Sigmoid colon (tissue), 4 donors: ENCODE measurements at regions not wholly inside any gene's neighbourhood (a gene's known extent, or its start where the extent isn't known, plus 50 kb on each side); places are given as distances from the start of the nearest gene placed in this dataset.

Source experiments
- EP300 ChIP-seq, 4 donors: sonication (generic); formaldehyde crosslinking; IDR thresholded peaks; one replicate each; pipeline ENCODE4 v1.6.1; 2017; ENCODE audit warnings: antibody characterized with exemption in 4 of 4
- POLR2AphosphoS5 ChIP-seq, 4 donors: sonication (generic); formaldehyde crosslinking; IDR thresholded peaks; one replicate each; pipeline ENCODE4 v1.6.1; 2017; ENCODE audit warnings: antibody characterized with exemption in 4 of 4
- TF ChIP-seq, protein P1 (sequence below), 4 experiments: fragments of 450-650 bp in 3 of 4; fragments of 200-600 bp in 1 of 4; IDR thresholded peaks; one replicate each; pipeline ENCODE4 v1.5.1; 2016 to 2019; ENCODE audit warnings: antibody characterized with exemption in 4 of 4, mild to moderate bottlenecking in 3 of 4, moderate library complexity in 2 of 4

DNA sequence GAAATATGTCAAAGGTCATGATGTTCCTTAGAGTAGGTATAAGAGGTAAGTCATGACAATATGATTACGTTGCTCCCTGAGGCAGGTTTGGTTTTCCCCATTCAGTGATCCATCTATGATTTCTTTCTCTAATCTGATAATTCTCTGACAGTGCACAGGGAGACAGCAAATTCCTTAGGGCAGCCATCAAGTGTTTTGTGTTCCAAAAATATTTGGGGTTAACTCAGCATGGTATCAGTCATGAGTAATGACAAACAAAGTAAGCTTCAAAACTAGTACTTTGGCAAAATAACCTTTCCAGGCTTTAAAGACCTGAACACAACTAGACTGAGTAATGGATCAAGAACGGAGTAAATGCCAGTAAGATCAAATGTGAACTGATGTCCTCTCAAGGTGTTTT is 55.3 kb upstream of the SPATA31E1 start:
- TF ChIP-seq POLR2AphosphoS5 (IDR thresholded peaks at IDR 0.05) (no peak), EP300 (IDR thresholded peaks at IDR 0.05) (no peak)
- TF ChIP-seq, protein P1, sequence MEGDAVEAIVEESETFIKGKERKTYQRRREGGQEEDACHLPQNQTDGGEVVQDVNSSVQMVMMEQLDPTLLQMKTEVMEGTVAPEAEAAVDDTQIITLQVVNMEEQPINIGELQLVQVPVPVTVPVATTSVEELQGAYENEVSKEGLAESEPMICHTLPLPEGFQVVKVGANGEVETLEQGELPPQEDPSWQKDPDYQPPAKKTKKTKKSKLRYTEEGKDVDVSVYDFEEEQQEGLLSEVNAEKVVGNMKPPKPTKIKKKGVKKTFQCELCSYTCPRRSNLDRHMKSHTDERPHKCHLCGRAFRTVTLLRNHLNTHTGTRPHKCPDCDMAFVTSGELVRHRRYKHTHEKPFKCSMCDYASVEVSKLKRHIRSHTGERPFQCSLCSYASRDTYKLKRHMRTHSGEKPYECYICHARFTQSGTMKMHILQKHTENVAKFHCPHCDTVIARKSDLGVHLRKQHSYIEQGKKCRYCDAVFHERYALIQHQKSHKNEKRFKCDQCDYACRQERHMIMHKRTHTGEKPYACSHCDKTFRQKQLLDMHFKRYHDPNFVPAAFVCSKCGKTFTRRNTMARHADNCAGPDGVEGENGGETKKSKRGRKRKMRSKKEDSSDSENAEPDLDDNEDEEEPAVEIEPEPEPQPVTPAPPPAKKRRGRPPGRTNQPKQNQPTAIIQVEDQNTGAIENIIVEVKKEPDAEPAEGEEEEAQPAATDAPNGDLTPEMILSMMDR (IDR thresholded peaks at IDR 0.05): no peak
